ENCODE measurements at regions not wholly inside any gene's neighbourhood (a gene's known extent, or its start where the extent isn't known, plus 50 kb on each side); places are given as distances from the start of the nearest gene placed in this dataset.
"Not testable (repeated sequence)": the region's sequence is repeated elsewhere in the genome, so short reads cannot be mapped to it uniquely, and the experiment has no call there.

GRCh38 chr12:119931402-119931801 lies 54.3 kb upstream of the CIT start:
- no CpG with 5 or more reads among the region's 7 CpGs for WGBS, 2 donors (ENCODE audit: extremely low coverage in 2 of 2, insufficient read length in 2 of 2, insufficient replicate concordance in 1 of 2)
- Histone ChIP-seq H2AFZ (ENCODE audit: low read length) (no peak overlapping the region), H3K36me3 (replicated peaks in 1 of 2; ENCODE audit: control insufficient read depth in 2 of 2, insufficient read depth in 2 of 2, low read length in 2 of 2) (no peaks in the 10 kb centered on the region)

GRCh38 chr12:119932921-119933320 lies 55.8 kb upstream of the CIT start:
- H3K27ac ChIP-seq (replicated peaks; ENCODE audit: low read length), result no peak overlapping the region
- H2AFZ ChIP-seq (ENCODE audit: low read length), result no peak overlapping the region
- no peak overlapping the region for H2BK120ac ChIP-seq (ENCODE audit: low read depth, low read length)
- no peak overlapping the region for H4K91ac ChIP-seq (ENCODE audit: low read depth, low read length, poor library complexity)
- no peak overlapping the region for H3K9ac ChIP-seq (ENCODE audit: low read depth, low read length, poor library complexity)
- no peak overlapping the region for H3K4me3 ChIP-seq (ENCODE audit: low read length in 2 of 2)
- H3K14ac ChIP-seq (ENCODE audit: low read length), result no peak overlapping the region
- H3K27me3 ChIP-seq (ENCODE audit: control insufficient read depth in 3 of 3, insufficient read depth in 3 of 3, low read depth in 1 of 3, low read length in 3 of 3), result no peaks in the 10 kb centered on the region
- no peaks in the 10 kb centered on the region for H3K36me3 ChIP-seq (replicated peaks in 1 of 2; ENCODE audit: control insufficient read depth in 2 of 2, insufficient read depth in 2 of 2, low read length in 2 of 2)
- H3K4ac ChIP-seq (ENCODE audit: low read length), result no peak overlapping the region
- no peak overlapping the region for H3K4me2 ChIP-seq (ENCODE audit: insufficient read depth, low read length, poor library complexity, severe bottlenecking)
- H3K79me1 ChIP-seq (ENCODE audit: low read depth, low read length), result no peaks in the 10 kb centered on the region
- no peak overlapping the region for H3K18ac ChIP-seq (ENCODE audit: low read length)
- H2BK15ac ChIP-seq (ENCODE audit: low read length), result no peak overlapping the region
- no peaks in the 10 kb centered on the region for H3K9me3 ChIP-seq (replicated peaks in 1 of 2; ENCODE audit: control insufficient read depth in 2 of 2, insufficient read depth in 1 of 2, low read depth in 1 of 2, low read length in 2 of 2)
- no peak overlapping the region for H2BK5ac ChIP-seq (ENCODE audit: low read length)
- no peaks in the 10 kb centered on the region for H3K4me1 ChIP-seq (ENCODE audit: control insufficient read depth in 2 of 2, insufficient read depth in 1 of 2, low read depth in 1 of 2, low read length in 2 of 2)
- H2AK5ac ChIP-seq (ENCODE audit: low read depth, low read length), result no peak overlapping the region
- DNase-seq (ENCODE audit: low spot score), result no peak
- no peak overlapping the region for H4K8ac ChIP-seq (ENCODE audit: low read depth, low read length)
- no CpG with 5 or more reads among the region's 3 CpGs for WGBS, 2 donors (ENCODE audit: extremely low coverage in 2 of 2, insufficient read length in 2 of 2, insufficient replicate concordance in 1 of 2)
- no peak overlapping the region for H3K23ac ChIP-seq (ENCODE audit: low read depth, low read length, poor library complexity)
- no peak overlapping the region for H2BK12ac ChIP-seq (ENCODE audit: low read length)

More at GRCh38 chr12:119931402-119931801, 54.3 kb upstream of the CIT start:
- no peak overlapping the region for H3K9ac ChIP-seq (ENCODE audit: low read depth, low read length, poor library complexity)
- H3K27ac ChIP-seq (replicated peaks; ENCODE audit: low read length), result no peak overlapping the region
- no peak overlapping the region for H3K4me3 ChIP-seq (ENCODE audit: low read length in 2 of 2)
- no peak overlapping the region for H3K23ac ChIP-seq (ENCODE audit: low read depth, low read length, poor library complexity)
- no peaks in the 10 kb centered on the region for H3K4me1 ChIP-seq (ENCODE audit: control insufficient read depth in 2 of 2, insufficient read depth in 1 of 2, low read depth in 1 of 2, low read length in 2 of 2)
- no peak overlapping the region for H2BK120ac ChIP-seq (ENCODE audit: low read depth, low read length)
- H2BK5ac ChIP-seq (ENCODE audit: low read length), result no peak overlapping the region
- no peak for DNase-seq (ENCODE audit: low spot score)
- no peaks in the 10 kb centered on the region for H3K9me3 ChIP-seq (replicated peaks in 1 of 2; ENCODE audit: control insufficient read depth in 2 of 2, insufficient read depth in 1 of 2, low read depth in 1 of 2, low read length in 2 of 2)
- H2BK12ac ChIP-seq (ENCODE audit: low read length), result no peak overlapping the region
- no peak overlapping the region for H2BK15ac ChIP-seq (ENCODE audit: low read length)
- H3K18ac ChIP-seq (ENCODE audit: low read length), result no peak overlapping the region
- H2AK5ac ChIP-seq (ENCODE audit: low read depth, low read length), result no peak overlapping the region
- no peak overlapping the region for H4K8ac ChIP-seq (ENCODE audit: low read depth, low read length)
- H3K79me1 ChIP-seq (ENCODE audit: low read depth, low read length), result no peaks in the 10 kb centered on the region
- no peak overlapping the region for H3K14ac ChIP-seq (ENCODE audit: low read length)
- no peak overlapping the region for H3K4ac ChIP-seq (ENCODE audit: low read length)
- no peaks in the 10 kb centered on the region for H3K27me3 ChIP-seq (ENCODE audit: control insufficient read depth in 3 of 3, insufficient read depth in 3 of 3, low read depth in 1 of 3, low read length in 3 of 3)
- H4K91ac ChIP-seq (ENCODE audit: low read depth, low read length, poor library complexity), result no peak overlapping the region
- no peak overlapping the region for H3K4me2 ChIP-seq (ENCODE audit: insufficient read depth, low read length, poor library complexity, severe bottlenecking)

- not testable (repeated sequence) for H2BK5ac ChIP-seq (ENCODE audit: low read length); H3K4me3 ChIP-seq (ENCODE audit: low read length in 2 of 2); H3K9me3 ChIP-seq (replicated peaks in 1 of 2; ENCODE audit: control insufficient read depth in 2 of 2, insufficient read depth in 1 of 2, low read depth in 1 of 2, low read length in 2 of 2); H4K91ac ChIP-seq (ENCODE audit: low read depth, low read length, poor library complexity); H3K4me2 ChIP-seq (ENCODE audit: insufficient read depth, low read length, poor library complexity, severe bottlenecking); H2AFZ ChIP-seq (ENCODE audit: low read length); H2BK15ac ChIP-seq (ENCODE audit: low read length); H3K36me3 ChIP-seq (replicated peaks in 1 of 2; ENCODE audit: control insufficient read depth in 2 of 2, insufficient read depth in 2 of 2, low read length in 2 of 2); H3K18ac ChIP-seq (ENCODE audit: low read length); DNase-seq (ENCODE audit: low spot score); H2AK5ac ChIP-seq (ENCODE audit: low read depth, low read length); H2BK12ac ChIP-seq (ENCODE audit: low read length); H3K14ac ChIP-seq (ENCODE audit: low read length); H3K9ac ChIP-seq (ENCODE audit: low read depth, low read length, poor library complexity); H3K27me3 ChIP-seq (ENCODE audit: control insufficient read depth in 3 of 3, insufficient read depth in 3 of 3, low read depth in 1 of 3, low read length in 3 of 3); H3K27ac ChIP-seq (replicated peaks; ENCODE audit: low read length); H2BK120ac ChIP-seq (ENCODE audit: low read depth, low read length); H3K4ac ChIP-seq (ENCODE audit: low read length); H4K8ac ChIP-seq (ENCODE audit: low read depth, low read length); H3K4me1 ChIP-seq (ENCODE audit: control insufficient read depth in 2 of 2, insufficient read depth in 1 of 2, low read depth in 1 of 2, low read length in 2 of 2); H3K79me1 ChIP-seq (ENCODE audit: low read depth, low read length); H3K23ac ChIP-seq (ENCODE audit: low read depth, low read length, poor library complexity)
- WGBS, 2 donors (ENCODE audit: extremely low coverage in 2 of 2, insufficient read length in 2 of 2, insufficient replicate concordance in 1 of 2), result no CpG with 5 or more reads among the region's 10 CpGs
Measured at GRCh38 chr12:119934780-119935179, 54.3 kb upstream of the BICDL1 start.

GRCh38 chr12:119936705-119937311 lies 52.2 kb upstream of the BICDL1 start:
- Histone ChIP-seq H2BK12ac (ENCODE audit: low read length) (no peak overlapping the region), H3K79me1 (ENCODE audit: low read depth, low read length) (no peaks in the 10 kb centered on the region), H3K36me3 (replicated peaks in 1 of 2; ENCODE audit: control insufficient read depth in 2 of 2, insufficient read depth in 2 of 2, low read length in 2 of 2) (no peaks in the 10 kb centered on the region), H3K14ac (ENCODE audit: low read length) (no peak overlapping the region), H2BK120ac (ENCODE audit: low read depth, low read length) (no peak overlapping the region), H4K91ac (ENCODE audit: low read depth, low read length, poor library complexity) (no peak overlapping the region), H3K9ac (ENCODE audit: low read depth, low read length, poor library complexity) (no peak overlapping the region), H3K27me3 (ENCODE audit: control insufficient read depth in 3 of 3, insufficient read depth in 3 of 3, low read depth in 1 of 3, low read length in 3 of 3) (no peaks in the 10 kb centered on the region), H2AFZ (ENCODE audit: low read length) (no peak overlapping the region), H2AK5ac (ENCODE audit: low read depth, low read length) (no peak overlapping the region), H4K8ac (ENCODE audit: low read depth, low read length) (no peak overlapping the region), H3K23ac (ENCODE audit: low read depth, low read length, poor library complexity) (no peak overlapping the region), H2BK15ac (ENCODE audit: low read length) (no peak overlapping the region), H3K27ac (replicated peaks; ENCODE audit: low read length) (no peak overlapping the region), H3K4me2 (ENCODE audit: insufficient read depth, low read length, poor library complexity, severe bottlenecking) (no peak overlapping the region), H3K4me1 (ENCODE audit: control insufficient read depth in 2 of 2, insufficient read depth in 1 of 2, low read depth in 1 of 2, low read length in 2 of 2) (no peaks in the 10 kb centered on the region), H3K9me3 (replicated peaks in 1 of 2; ENCODE audit: control insufficient read depth in 2 of 2, insufficient read depth in 1 of 2, low read depth in 1 of 2, low read length in 2 of 2) (no peaks in the 10 kb centered on the region), H2BK5ac (ENCODE audit: low read length) (no peak overlapping the region), H3K4me3 (ENCODE audit: low read length in 2 of 2) (no peak overlapping the region), H3K18ac (ENCODE audit: low read length) (no peak overlapping the region), H3K4ac (ENCODE audit: low read length) (no peak overlapping the region)
- no peak for DNase-seq (ENCODE audit: low spot score)
- whole genome bisulfite sequencing, 2 donors (ENCODE audit: extremely low coverage in 2 of 2, insufficient read length in 2 of 2, insufficient replicate concordance in 1 of 2), result no CpG with 5 or more reads among the region's 1 CpG

Measured in neuronal stem cell (in vitro differentiated cells).